ENCODE measurements at regions not wholly inside any gene's neighbourhood (a gene's known extent, or its start where the extent isn't known, plus 50 kb on each side); places are given as distances from the start of the nearest gene placed in this dataset.

DNA sequence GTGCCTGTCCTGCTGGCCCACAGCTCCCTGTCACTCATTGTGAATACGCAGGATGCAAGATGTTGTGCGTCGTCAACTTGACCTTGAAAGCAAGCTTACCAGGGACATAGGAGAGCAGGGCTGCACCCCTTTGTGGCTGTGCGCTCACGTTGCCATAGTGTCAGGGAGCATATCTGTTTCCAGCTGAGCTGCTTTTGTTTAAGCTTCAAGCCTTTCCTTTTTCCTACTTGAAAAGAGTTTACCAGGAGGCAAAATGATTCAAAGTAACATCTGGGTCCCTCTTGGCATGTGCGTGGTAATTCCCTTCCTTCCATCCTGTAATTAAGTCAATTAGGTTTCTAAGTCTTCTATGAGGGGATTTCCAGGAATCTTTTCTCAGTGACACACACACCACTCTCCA is 537.1 kb downstream of the AJAP1 start:
- 66% methylated on average over 6 of the region's 6 CpGs for WGBS
- H3K36me3 ChIP-seq (ENCODE audit: control insufficient read depth in 4 of 4, insufficient read depth in 3 of 4, low read depth in 1 of 4, low read length in 3 of 4), result no peaks in the 10 kb centered on the region
- H3K4me3 ChIP-seq (ENCODE audit: low read depth in 1 of 3, low read length in 3 of 3), result no peak overlapping the region
- H3K9me3 ChIP-seq (ENCODE audit: control insufficient read depth in 4 of 4, low read length in 3 of 4), result no peaks in the 10 kb centered on the region
- TF ChIP-seq, protein P1, sequence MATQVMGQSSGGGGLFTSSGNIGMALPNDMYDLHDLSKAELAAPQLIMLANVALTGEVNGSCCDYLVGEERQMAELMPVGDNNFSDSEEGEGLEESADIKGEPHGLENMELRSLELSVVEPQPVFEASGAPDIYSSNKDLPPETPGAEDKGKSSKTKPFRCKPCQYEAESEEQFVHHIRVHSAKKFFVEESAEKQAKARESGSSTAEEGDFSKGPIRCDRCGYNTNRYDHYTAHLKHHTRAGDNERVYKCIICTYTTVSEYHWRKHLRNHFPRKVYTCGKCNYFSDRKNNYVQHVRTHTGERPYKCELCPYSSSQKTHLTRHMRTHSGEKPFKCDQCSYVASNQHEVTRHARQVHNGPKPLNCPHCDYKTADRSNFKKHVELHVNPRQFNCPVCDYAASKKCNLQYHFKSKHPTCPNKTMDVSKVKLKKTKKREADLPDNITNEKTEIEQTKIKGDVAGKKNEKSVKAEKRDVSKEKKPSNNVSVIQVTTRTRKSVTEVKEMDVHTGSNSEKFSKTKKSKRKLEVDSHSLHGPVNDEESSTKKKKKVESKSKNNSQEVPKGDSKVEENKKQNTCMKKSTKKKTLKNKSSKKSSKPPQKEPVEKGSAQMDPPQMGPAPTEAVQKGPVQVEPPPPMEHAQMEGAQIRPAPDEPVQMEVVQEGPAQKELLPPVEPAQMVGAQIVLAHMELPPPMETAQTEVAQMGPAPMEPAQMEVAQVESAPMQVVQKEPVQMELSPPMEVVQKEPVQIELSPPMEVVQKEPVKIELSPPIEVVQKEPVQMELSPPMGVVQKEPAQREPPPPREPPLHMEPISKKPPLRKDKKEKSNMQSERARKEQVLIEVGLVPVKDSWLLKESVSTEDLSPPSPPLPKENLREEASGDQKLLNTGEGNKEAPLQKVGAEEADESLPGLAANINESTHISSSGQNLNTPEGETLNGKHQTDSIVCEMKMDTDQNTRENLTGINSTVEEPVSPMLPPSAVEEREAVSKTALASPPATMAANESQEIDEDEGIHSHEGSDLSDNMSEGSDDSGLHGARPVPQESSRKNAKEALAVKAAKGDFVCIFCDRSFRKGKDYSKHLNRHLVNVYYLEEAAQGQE (IDR thresholded peaks at IDR 0.05), result no peak
- TF ChIP-seq, protein P2, sequence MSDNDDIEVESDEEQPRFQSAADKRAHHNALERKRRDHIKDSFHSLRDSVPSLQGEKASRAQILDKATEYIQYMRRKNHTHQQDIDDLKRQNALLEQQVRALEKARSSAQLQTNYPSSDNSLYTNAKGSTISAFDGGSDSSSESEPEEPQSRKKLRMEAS (IDR thresholded peaks at IDR 0.05), result no peak
- TF ChIP-seq TAF1 (conservative IDR thresholded peaks at IDR 0.05), result no peak
- TF ChIP-seq HNF4A (conservative IDR thresholded peaks at IDR 0.05), result no peak
- TF ChIP-seq, protein P3, sequence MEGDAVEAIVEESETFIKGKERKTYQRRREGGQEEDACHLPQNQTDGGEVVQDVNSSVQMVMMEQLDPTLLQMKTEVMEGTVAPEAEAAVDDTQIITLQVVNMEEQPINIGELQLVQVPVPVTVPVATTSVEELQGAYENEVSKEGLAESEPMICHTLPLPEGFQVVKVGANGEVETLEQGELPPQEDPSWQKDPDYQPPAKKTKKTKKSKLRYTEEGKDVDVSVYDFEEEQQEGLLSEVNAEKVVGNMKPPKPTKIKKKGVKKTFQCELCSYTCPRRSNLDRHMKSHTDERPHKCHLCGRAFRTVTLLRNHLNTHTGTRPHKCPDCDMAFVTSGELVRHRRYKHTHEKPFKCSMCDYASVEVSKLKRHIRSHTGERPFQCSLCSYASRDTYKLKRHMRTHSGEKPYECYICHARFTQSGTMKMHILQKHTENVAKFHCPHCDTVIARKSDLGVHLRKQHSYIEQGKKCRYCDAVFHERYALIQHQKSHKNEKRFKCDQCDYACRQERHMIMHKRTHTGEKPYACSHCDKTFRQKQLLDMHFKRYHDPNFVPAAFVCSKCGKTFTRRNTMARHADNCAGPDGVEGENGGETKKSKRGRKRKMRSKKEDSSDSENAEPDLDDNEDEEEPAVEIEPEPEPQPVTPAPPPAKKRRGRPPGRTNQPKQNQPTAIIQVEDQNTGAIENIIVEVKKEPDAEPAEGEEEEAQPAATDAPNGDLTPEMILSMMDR (IDR thresholded peaks at IDR 0.05; ENCODE audit: low read depth, low read length, missing input control), result no peak
- TF ChIP-seq HNF4G (IDR thresholded peaks at IDR 0.05), result no peak
- TF ChIP-seq YY1 (IDR thresholded peaks at IDR 0.05), result no peak
- no peak for TF ChIP-seq RXRA (IDR thresholded peaks at IDR 0.05)
- TF ChIP-seq, protein P4, sequence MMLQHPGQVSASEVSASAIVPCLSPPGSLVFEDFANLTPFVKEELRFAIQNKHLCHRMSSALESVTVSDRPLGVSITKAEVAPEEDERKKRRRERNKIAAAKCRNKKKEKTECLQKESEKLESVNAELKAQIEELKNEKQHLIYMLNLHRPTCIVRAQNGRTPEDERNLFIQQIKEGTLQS (IDR thresholded peaks at IDR 0.05), result no peak
- no peak for TF ChIP-seq FOXA1 (IDR thresholded peaks at IDR 0.05)
- H3K4me1 ChIP-seq (ENCODE audit: control insufficient read depth in 4 of 4, insufficient read depth in 4 of 4, low read length in 3 of 4), result no peaks in the 10 kb centered on the region
- peaks cover 0 to 16% (median 0%) of the 10 kb centered on the region in 4 donors for H3K27me3 ChIP-seq (ENCODE audit: control insufficient read depth in 4 of 4, insufficient read depth in 4 of 4, low read length in 3 of 4)
- H3K9ac ChIP-seq (ENCODE audit: low read depth in 1 of 2, low read length in 2 of 2), result no peak overlapping the region
- no peak for DNase-seq (ENCODE audit: low spot score)
- no peak overlapping the region for H3K27ac ChIP-seq (ENCODE audit: low read depth in 1 of 2, low read length in 2 of 2)

DNA sequence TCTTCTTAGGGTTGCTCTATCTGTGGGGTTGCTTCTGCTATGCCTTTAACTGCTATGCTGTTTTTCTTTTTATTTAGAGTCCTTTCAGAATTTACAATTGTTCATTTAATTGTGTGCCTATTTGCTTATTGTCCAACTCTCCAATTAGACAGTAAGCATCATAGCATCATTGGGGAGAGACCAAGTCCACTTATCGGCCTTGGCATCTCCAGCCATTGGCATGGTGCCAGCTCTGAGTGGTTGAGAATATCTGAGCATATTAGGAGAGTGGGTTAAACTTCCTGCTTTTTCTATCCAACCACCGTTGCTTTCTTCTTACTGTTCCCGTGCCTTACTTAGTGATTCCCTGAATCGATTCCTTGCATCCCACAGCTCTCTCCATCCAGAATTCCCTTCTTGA is 535.0 kb downstream of the AJAP1 start:
- no peaks in the 10 kb centered on the region for H3K36me3 ChIP-seq (ENCODE audit: control insufficient read depth in 4 of 4, insufficient read depth in 3 of 4, low read depth in 1 of 4, low read length in 3 of 4)
- TF ChIP-seq YY1 (IDR thresholded peaks at IDR 0.05), result no peak
- no peak for TF ChIP-seq GABPA (IDR thresholded peaks at IDR 0.05 in 1 of 2, conservative IDR thresholded peaks at IDR 0.05 in 1 of 2)
- no peak for TF ChIP-seq TAF1 (conservative IDR thresholded peaks at IDR 0.05)
- no peak overlapping the region for H3K9ac ChIP-seq (ENCODE audit: low read depth in 1 of 2, low read length in 2 of 2)
- DNase-seq (ENCODE audit: low spot score), result no peak
- no peaks in the 10 kb centered on the region for H3K4me1 ChIP-seq (ENCODE audit: control insufficient read depth in 4 of 4, insufficient read depth in 4 of 4, low read length in 3 of 4)
- 81% methylated on average over 4 of the region's 4 CpGs for WGBS
- no peaks in the 10 kb centered on the region for H3K9me3 ChIP-seq (ENCODE audit: control insufficient read depth in 4 of 4, low read length in 3 of 4)
- H3K27ac ChIP-seq (ENCODE audit: low read depth in 1 of 2, low read length in 2 of 2), result no peak overlapping the region
- H3K27me3 ChIP-seq (ENCODE audit: control insufficient read depth in 4 of 4, insufficient read depth in 4 of 4, low read length in 3 of 4), result peaks cover 0 to 18% (median 0%) of the 10 kb centered on the region in 4 donors
- H3K4me3 ChIP-seq (ENCODE audit: low read depth in 1 of 3, low read length in 3 of 3), result no peak overlapping the region

DNA sequence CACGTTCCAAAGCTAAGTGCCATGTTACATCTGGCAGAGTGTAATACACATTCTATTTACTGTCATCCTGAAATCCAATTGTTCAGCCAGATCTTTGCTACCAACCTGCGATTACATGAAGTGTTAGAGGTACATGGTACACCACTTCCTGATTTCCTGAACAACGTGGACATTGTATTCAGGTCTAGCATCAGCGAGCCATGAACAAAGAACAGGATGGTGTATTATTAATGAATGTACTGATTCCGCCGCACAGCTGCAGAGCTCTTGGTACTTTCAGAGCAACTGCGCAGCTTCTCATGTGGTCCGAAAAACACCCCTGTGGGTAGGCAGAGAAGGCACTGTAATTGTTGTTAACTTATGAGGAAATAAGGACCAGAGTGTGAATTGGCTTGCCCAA is 511.4 kb downstream of the AJAP1 start:
- peaks cover 0 to 2% (median 0%) of the 10 kb centered on the region in 4 donors for H3K27me3 ChIP-seq (ENCODE audit: control insufficient read depth in 4 of 4, insufficient read depth in 4 of 4, low read length in 3 of 4)
- no peak for DNase-seq (ENCODE audit: low spot score)
- H3K9me3 ChIP-seq (ENCODE audit: control insufficient read depth in 4 of 4, low read length in 3 of 4), result peaks cover 0 to 4% (median 3%) of the 10 kb centered on the region in 4 donors
- TF ChIP-seq HNF4A (conservative IDR thresholded peaks at IDR 0.05), result no peak
- TF ChIP-seq YY1 (IDR thresholded peaks at IDR 0.05), result no peak
- no peak for TF ChIP-seq SP1 (IDR thresholded peaks at IDR 0.05)
- TF ChIP-seq FOXA2 (IDR thresholded peaks at IDR 0.05), result no peak
- no peak overlapping the region for H3K4me3 ChIP-seq (ENCODE audit: low read depth in 1 of 3, low read length in 3 of 3)
- no peak overlapping the region for H3K9ac ChIP-seq (ENCODE audit: low read depth in 1 of 2, low read length in 2 of 2)
- H3K27ac ChIP-seq (ENCODE audit: low read depth in 1 of 2, low read length in 2 of 2), result no peak overlapping the region
- H3K4me1 ChIP-seq (ENCODE audit: control insufficient read depth in 4 of 4, insufficient read depth in 4 of 4, low read length in 3 of 4), result no peaks in the 10 kb centered on the region
- 77% methylated on average over 8 of the region's 8 CpGs for WGBS
- H3K36me3 ChIP-seq (ENCODE audit: control insufficient read depth in 4 of 4, insufficient read depth in 3 of 4, low read depth in 1 of 4, low read length in 3 of 4), result no peaks in the 10 kb centered on the region
